Skin of body (tissue), 1 donor: ENCODE measurements at regions not wholly inside any gene's neighbourhood (a gene's known extent, or its start where the extent isn't known, plus 50 kb on each side); places are given as distances from the start of the nearest gene placed in this dataset.
"Not testable (repeated sequence)": the region's sequence is repeated elsewhere in the genome, so short reads cannot be mapped to it uniquely, and the experiment has no call there.

Source experiments
- DNase-seq: peaks from one replicate; lab custom pipeline; 2025; lab: John Stamatoyannopoulos, UW

- DNase-seq, result no peak
Observed at GRCh38 chr4:24003496-24003895, 113.6 kb upstream of the PPARGC1A start.

DNA sequence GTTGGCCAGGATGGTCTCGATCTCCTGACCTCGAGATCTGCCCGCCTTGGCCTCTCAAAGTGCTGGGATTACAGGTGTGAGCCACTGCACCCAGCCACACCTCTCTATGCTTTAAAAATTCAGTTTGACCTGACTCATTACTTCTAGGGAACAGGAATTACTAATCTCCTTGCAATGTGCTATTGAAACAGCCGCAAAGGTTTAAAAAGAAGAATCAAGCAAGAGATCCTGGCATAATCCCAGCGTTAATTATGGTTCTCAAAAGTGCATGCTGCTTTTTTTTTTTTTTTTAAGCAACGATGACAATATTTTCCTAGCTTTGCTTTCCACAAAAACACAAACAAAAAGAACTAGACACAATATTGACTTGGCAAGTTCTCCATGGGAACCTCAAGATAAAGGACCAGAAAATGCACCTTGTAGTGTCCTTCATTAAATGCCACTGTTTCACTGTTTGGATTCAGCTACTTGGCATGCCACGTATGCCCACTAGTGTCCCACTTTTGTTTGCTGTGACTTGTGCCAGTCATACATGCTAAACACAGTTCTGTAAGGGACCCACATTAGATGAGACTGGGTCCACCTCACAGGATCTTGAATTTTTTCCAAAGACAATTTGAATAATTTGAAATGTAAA, 112.6 kb upstream of the PPARGC1A start:
- no peak for DNase-seq

DNA sequence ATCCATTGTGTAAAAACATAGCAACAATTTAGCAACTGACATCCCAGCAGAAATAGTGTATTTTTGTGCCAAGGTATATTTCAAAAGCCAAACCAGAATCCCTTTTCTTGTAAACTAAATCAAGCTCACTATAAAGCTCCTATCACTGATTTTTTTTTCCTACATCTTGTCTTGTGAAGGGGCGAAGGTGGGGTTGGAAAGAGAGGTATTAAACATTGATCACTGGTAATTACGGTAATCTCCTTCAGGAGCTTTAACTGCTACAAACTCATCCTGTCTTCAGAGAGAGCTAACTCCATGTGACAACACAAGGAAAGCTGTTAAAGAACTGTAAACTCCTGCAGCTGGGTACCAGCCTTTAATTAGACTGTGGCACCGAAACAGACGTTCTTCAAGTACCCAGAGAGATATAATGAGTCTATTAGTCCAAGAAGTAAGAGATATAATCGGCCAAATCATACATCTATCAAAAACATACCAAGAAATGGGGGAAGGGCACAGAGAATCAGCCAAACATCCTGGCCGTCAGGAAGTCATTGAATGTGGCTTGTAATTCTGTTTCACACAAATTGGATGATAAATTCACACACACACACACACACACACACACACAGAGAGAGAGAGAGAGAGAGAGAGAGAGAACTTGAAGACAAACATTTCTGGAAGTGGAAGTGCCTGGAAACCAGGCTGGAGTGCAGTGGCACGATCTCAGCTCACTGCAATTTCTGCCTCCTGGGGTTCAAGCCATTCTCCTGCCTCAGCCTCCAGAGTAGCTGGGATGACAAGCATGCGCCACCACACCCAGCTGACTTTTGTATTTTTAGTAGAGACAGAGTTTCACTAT, 111.9 kb upstream of the PPARGC1A start:
- no peak for DNase-seq

DNA sequence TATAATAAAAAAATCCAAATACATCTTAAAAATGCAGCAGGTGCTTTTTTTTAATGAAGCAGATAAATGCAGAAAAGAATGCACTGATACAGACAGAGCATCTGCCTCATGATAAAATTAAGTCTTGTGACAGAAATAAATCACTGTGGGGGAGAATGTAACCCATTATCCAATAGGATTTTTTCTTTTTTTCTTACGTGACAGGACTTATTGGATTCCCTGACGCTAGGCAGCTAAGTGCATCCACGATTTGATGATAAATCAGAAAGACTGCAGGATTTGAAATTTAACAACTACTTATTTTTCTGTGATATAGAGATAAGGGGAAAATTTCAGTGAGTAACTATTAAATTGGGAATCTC, 110.6 kb upstream of the PPARGC1A start:
- DNase-seq, result no peak

GRCh38 chr4:23999714-24000469, 110.0 kb upstream of the PPARGC1A start:
- no peak for DNase-seq

- DNase-seq, result no peak
Observed at GRCh38 chr4:23993373-23993772, 103.5 kb upstream of the PPARGC1A start.

DNA sequence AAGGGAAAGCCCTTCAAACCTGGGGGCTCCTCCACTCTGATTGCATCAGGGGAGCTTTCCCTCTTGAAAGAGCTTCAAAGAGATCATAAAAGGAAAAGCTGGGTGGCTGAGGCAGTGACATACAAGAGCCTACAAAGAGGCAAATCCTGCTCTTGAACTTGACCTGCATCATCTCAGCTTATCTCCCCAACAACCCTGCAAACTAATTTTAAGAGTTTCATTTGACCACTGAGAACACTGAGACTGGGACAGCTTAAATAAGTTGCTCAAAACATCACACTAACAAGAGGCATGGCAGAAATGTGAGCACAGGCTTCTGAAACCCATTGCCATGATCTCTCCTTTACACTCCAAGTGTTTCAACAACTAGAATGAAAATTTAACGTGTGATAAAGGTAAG, 101.6 kb upstream of the PPARGC1A start:
- DNase-seq, result no peak

GRCh38 chr4:23986270-23986669, 96.4 kb upstream of the PPARGC1A start:
- no peak for DNase-seq

DNA sequence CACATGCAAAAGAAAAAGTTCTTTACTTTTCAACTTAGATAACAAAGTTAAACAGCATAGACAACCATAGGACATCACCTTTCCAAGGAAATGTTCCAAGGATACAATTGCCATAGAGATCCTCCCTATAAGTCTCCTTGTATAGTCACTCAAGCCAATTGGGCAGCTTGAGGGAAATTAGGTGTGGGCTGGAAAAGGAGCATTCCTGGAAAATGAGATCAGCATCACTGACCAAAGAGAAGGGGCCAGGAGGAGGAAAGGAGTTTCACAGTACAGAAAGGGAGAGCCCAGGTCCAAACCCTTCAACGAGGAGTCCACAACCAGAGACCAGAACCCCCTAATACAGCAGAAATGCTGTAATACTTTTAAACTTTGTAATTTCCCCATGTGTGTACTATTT, 91.5 kb upstream of the PPARGC1A start:
- DNase-seq, result no peak

DNA sequence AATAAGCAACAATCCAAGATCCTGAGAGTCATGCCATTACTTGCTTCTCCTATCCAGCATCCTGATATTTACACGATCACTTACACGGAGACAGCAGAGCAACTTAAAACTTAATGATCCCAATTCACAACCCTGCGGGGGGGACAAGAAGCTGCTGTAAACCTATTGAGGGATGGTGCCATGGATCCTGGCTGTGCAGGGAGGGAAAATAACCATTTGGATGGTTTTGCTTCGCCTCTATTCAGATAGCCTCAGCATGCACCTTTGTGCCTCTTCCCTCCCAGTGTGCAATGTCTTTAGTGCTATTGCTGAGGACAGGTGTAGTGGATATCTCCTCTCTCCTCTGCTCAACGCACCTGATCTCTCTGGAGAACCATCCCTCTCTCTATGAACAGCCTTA, 89.7 kb upstream of the PPARGC1A start:
- DNase-seq, result no peak

GRCh38 chr4:23978002-23978401, 88.2 kb upstream of the PPARGC1A start:
- no peak for DNase-seq

DNA sequence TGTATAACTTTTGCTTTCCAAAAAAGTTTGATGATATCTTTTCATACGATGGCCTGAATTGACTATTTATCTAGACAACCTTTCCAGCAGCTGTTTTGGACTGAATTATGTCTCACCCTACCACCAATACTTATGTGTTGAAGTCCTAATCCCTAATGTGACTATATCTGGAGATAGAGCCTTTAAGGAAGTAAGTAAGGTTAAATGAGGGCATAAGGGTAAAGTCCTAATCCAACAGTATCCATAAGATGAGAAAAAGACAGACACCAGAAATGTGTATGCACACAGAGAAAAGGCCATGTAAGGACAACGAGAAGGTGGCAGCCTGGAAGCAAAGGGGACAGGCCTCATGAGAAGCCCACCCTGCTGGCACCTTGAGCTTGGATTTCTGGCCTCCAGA, 86.6 kb upstream of the PPARGC1A start:
- no peak for DNase-seq

- peak; percentile 11 for DNase-seq
Observed at GRCh38 chr4:23973308-23973855, 83.5 kb upstream of the PPARGC1A start.

GRCh38 chr4:23972805-23973204, 83.0 kb upstream of the PPARGC1A start:
- no peak for DNase-seq

GRCh38 chr4:23972187-23972586, 82.3 kb upstream of the PPARGC1A start:
- DNase-seq, result peak; percentile 7

- peak; percentile 72 for DNase-seq
Observed at GRCh38 chr4:23970201-23970850, 80.5 kb upstream of the PPARGC1A start.

DNA sequence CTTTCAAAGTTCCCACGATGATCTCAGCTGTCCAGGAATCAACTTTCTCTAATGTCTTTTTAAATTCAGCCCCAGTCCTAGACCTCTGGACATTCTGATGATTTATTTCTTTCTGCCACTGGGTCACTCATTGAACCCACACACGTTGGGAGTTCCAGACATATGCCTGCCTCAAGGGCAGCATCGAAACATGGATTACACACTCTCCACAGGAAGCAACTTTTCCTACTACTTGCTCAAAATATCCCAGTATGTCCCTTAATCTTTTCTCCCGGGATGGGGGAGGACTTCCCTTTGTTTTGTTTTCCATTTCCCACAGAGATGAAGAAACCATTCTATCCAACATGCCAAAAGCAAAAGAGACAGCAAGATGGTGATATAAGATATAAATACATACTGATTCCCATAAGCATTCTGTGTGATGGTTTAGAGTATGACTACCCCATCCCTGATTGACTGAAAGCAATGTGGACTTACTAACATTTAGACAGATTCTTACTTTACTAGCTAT, 79.8 kb upstream of the PPARGC1A start:
- DNase-seq, result no peak

DNA sequence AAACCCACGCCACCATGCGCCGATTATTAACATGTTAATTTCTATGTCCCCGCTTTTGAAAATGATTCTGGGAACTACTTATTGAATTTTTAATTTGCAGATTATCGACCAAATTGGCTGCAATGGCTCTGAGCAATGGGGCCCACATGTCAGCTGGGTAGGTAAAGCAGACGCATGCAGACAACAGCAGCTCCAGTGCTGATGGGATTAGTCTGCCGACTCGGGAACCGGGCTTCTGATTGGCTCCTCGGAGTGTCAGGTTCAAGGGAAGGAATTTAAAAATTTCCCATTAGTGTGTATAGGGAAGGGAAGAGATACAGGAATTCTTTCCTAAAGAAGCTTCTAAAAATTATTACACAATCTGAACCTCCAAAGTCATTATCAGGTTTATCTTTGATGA, 77.4 kb upstream of the PPARGC1A start:
- no peak for DNase-seq

DNA sequence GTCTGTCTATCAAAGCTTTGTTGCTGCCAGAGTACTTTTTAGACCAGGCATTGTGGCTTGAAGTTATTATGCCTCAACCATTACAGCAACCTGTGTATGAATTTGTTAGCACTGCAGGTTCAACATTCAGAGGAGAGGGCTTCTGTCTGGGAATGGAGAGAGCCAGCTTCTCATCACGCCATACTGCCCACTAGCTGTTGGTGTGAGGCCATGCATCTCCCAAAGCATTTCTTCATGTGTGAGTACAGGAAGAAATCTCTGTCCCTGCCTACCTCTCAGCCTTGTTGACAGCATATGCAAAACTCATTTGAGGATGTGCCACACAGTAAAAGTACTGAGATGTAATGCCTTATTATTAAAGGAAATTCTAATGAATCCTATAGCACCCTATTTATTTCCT, 76.9 kb upstream of the PPARGC1A start:
- no peak for DNase-seq

DNA sequence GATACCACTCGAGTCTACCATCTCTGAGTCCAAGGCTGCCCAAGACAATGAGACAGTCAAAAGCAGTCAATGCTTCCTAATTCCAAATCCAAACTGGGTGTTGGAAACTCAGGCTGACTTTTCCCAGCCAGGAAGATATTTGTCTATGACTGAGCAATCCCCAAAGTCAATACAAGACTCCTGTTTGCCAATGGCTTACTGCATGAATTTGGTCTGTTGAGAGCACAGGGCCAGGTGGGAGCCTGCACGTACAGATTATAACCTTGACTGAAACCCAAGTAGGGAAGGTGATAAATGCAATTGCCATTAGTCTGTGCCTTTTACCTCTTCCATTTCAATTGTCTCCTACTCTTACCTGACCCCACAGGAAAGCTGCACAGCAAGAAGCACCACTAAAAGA, 72.6 kb upstream of the PPARGC1A start:
- no peak for DNase-seq

- DNase-seq, result not testable (repeated sequence)
Observed at GRCh38 chr4:23961395-23961794, 71.5 kb upstream of the PPARGC1A start.
